ENCODE measurements at regions not wholly inside any gene's neighbourhood (a gene's known extent, or its start where the extent isn't known, plus 50 kb on each side); places are given as distances from the start of the nearest gene placed in this dataset.
"Not testable (repeated sequence)": the region's sequence is repeated elsewhere in the genome, so short reads cannot be mapped to it uniquely, and the experiment has no call there.

GRCh38 chr21:23127973-23128372 is 2129.8 kb downstream of the NCAM2 start:
- no peak for DNase-seq

- no peak for DNase-seq
Measured at GRCh38 chr21:23130308-23130707, 2132.1 kb downstream of the NCAM2 start.

GRCh38 chr21:23131177-23131576 is 2133.0 kb downstream of the NCAM2 start:
- DNase-seq = no peak

- no peak for DNase-seq
Measured at GRCh38 chr21:23138797-23139196, 2140.6 kb downstream of the NCAM2 start.

GRCh38 chr21:23152130-23152529 is 2153.9 kb downstream of the NCAM2 start:
- no peak for DNase-seq

- not testable (repeated sequence) for DNase-seq
Measured at GRCh38 chr21:23153842-23154241, 2155.6 kb downstream of the NCAM2 start.

GRCh38 chr21:23155281-23155680 is 2157.1 kb downstream of the NCAM2 start:
- no peak for DNase-seq

GRCh38 chr21:23160914-23161313 is 2162.7 kb downstream of the NCAM2 start:
- no peak for DNase-seq

- DNase-seq = no peak
Measured at GRCh38 chr21:23162198-23162946, 2164.2 kb downstream of the NCAM2 start.

All from DMS153 (cell line).